ENCODE measurements at regions not wholly inside any gene's neighbourhood (a gene's known extent, or its start where the extent isn't known, plus 50 kb on each side); places are given as distances from the start of the nearest gene placed in this dataset.

DNA sequence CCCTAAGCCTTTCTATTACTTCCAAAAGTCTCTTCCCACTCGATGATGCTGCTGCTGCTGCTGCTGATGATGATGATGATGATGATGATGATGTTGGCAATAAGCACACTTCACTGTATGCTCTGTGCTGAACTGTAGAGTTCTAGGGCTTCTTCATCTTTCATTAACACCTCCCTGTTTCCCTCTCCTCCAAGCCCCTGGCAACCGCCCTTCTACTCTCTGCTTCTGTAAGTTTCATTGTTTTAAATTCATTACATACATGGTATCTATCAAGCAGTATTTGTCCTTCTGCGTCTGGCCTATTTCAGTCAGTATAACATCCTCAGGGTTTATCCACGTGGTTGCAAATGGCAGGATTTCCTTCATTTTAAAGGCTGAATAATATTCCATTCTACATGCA is 100.2 kb downstream of the THBS2 start:
- BruUV-seq (replicated peaks) = no TSS peak
- H3K27ac Mint-ChIP-seq (ENCODE audit: low read depth, unreplicated experiment) = no peak overlapping the region
- ChIA-PET POLR2A (no interaction called here), CTCF (interaction anchor here (0.6 kb wide), 1 partner anchor 191 kb away, joined by 4 read pairs; no protein-coding TSS in a partner anchor)
- no peaks in the 10 kb centered on the region for H3K27me3 Mint-ChIP-seq (ENCODE audit: insufficient read depth, unreplicated experiment)
- peaks cover 5% of the 10 kb centered on the region for H3K4me1 Mint-ChIP-seq (ENCODE audit: insufficient read depth, unreplicated experiment)
- DNase-seq (ENCODE audit: unreplicated experiment) = no peak
- intact Hi-C loops (cut with micrococcal nuclease) = no loop called here
- no peaks in the 10 kb centered on the region for H3K36me3 Mint-ChIP-seq (ENCODE audit: insufficient read depth, unreplicated experiment)
- H3K4me3 Mint-ChIP-seq (ENCODE audit: unreplicated experiment) = no peak overlapping the region
- TF ChIP-seq, protein P1, sequence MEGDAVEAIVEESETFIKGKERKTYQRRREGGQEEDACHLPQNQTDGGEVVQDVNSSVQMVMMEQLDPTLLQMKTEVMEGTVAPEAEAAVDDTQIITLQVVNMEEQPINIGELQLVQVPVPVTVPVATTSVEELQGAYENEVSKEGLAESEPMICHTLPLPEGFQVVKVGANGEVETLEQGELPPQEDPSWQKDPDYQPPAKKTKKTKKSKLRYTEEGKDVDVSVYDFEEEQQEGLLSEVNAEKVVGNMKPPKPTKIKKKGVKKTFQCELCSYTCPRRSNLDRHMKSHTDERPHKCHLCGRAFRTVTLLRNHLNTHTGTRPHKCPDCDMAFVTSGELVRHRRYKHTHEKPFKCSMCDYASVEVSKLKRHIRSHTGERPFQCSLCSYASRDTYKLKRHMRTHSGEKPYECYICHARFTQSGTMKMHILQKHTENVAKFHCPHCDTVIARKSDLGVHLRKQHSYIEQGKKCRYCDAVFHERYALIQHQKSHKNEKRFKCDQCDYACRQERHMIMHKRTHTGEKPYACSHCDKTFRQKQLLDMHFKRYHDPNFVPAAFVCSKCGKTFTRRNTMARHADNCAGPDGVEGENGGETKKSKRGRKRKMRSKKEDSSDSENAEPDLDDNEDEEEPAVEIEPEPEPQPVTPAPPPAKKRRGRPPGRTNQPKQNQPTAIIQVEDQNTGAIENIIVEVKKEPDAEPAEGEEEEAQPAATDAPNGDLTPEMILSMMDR (IDR thresholded peaks at IDR 0.05; ENCODE audit: unreplicated experiment) = no peak
- peaks cover 7% of the 10 kb centered on the region for H3K9me3 Mint-ChIP-seq (ENCODE audit: unreplicated experiment)

DNA sequence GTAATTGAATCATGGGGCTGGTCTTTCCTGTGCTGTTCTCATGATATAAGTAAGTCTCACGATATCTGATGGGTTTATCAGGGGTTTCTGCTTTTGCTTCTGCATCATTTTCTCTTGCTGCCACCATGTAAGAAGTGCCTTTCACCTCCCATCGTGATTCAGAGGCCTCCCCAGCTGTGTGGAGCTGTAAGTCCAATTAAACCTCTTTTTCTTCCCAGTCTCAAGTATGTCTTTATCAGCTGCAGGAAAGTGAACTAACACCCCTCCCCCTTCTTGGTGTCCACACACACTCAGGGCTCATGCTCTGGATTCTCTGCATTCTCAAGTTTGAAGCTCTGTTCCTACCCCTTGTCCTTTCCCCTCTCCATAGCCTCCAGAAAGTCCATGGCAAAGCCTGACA is 107.1 kb downstream of the THBS2 start:
- intact Hi-C loops (cut with micrococcal nuclease) = no loop called here
- CTCF ChIA-PET = no interaction called here
- Mint-ChIP-seq H3K4me3 (ENCODE audit: unreplicated experiment) (no peak overlapping the region), H3K4me1 (ENCODE audit: insufficient read depth, unreplicated experiment) (peaks cover 7% of the 10 kb centered on the region), H3K27ac (ENCODE audit: low read depth, unreplicated experiment) (peak overlapping the region; percentile 69), H3K27me3 (ENCODE audit: insufficient read depth, unreplicated experiment) (no peaks in the 10 kb centered on the region), H3K36me3 (ENCODE audit: insufficient read depth, unreplicated experiment) (no peaks in the 10 kb centered on the region), H3K9me3 (ENCODE audit: unreplicated experiment) (no peaks in the 10 kb centered on the region)
- TF ChIP-seq, protein P1 (IDR thresholded peaks at IDR 0.05; ENCODE audit: unreplicated experiment) = no peak
- DNase-seq (ENCODE audit: unreplicated experiment) = no peak
- no TSS peak for BruUV-seq (replicated peaks)
- POLR2A ChIA-PET = no interaction called here

DNA sequence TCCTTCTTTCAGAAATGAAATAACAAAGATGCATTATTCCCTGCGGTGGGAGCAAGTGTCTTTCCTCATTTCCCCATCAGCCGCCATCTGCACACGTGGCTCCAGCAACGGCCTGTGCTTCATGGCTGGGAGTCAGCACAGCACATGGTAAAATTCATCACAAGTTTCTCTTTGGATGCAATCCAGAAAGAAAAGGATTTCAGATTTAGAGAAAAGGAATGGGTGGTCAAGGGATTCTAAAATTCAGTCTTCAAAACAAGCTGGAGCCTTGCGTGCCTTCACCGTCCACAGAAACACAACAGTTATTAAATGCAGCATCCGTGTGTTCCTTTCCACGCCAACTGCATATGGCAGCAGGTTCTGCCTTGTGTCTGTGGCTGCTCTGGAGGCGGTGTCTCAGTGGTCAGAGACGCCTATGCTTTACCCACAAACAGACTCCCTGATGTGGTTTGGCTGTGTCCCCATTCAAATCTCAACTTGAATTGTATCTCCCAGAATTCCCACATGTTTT is 107.6 kb downstream of the THBS2 start:
- intact Hi-C loops (cut with micrococcal nuclease) = no loop called here
- TF ChIP-seq, protein P1 (IDR thresholded peaks at IDR 0.05; ENCODE audit: unreplicated experiment) = no peak
- ChIA-PET CTCF (no interaction called here), POLR2A (no interaction called here)
- no TSS peak for BruUV-seq (replicated peaks)
- Mint-ChIP-seq H3K27ac (ENCODE audit: low read depth, unreplicated experiment) (peak overlapping the region; percentile 69), H3K4me1 (ENCODE audit: insufficient read depth, unreplicated experiment) (peaks cover 7% of the 10 kb centered on the region), H3K4me3 (ENCODE audit: unreplicated experiment) (no peak overlapping the region), H3K9me3 (ENCODE audit: unreplicated experiment) (no peaks in the 10 kb centered on the region), H3K36me3 (ENCODE audit: insufficient read depth, unreplicated experiment) (no peaks in the 10 kb centered on the region), H3K27me3 (ENCODE audit: insufficient read depth, unreplicated experiment) (no peaks in the 10 kb centered on the region)
- no peak for DNase-seq (ENCODE audit: unreplicated experiment)

DNA sequence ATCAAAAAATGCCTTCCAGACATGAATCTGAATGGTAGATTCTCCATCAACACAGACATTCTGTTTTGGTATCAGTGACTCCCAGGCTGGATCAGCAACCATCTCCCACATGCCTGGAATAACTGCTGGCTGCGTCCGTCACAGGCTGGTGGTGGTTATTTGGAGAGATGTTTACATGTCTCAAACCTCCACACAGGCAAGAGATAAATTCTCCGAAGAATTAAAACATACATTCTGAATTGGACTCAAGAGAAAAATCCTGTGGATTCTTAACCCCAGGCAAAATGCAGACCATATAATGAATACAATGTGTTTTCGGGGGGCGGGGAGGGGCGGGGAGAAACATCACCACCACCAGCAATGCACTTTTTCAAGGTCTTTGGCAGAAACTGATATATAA is 108.2 kb downstream of the THBS2 start:
- DNase-seq (ENCODE audit: unreplicated experiment) = no peak
- Mint-ChIP-seq H3K27ac (ENCODE audit: low read depth, unreplicated experiment) (no peak overlapping the region), H3K9me3 (ENCODE audit: unreplicated experiment) (no peaks in the 10 kb centered on the region), H3K4me1 (ENCODE audit: insufficient read depth, unreplicated experiment) (peaks cover 7% of the 10 kb centered on the region), H3K36me3 (ENCODE audit: insufficient read depth, unreplicated experiment) (no peaks in the 10 kb centered on the region), H3K27me3 (ENCODE audit: insufficient read depth, unreplicated experiment) (no peaks in the 10 kb centered on the region), H3K4me3 (ENCODE audit: unreplicated experiment) (no peak overlapping the region)
- BruUV-seq (replicated peaks) = no TSS peak
- TF ChIP-seq, protein P1 (IDR thresholded peaks at IDR 0.05; ENCODE audit: unreplicated experiment) = no peak
- intact Hi-C loops (cut with micrococcal nuclease) = no loop called here
- ChIA-PET POLR2A (no interaction called here), CTCF (no interaction called here)

Data from MCF 10A (cell line).